CD4-positive, alpha-beta T cell treated with Interleukin-15 for 1 hour (primary cell): ENCODE measurements at regions not wholly inside any gene's neighbourhood (a gene's known extent, or its start where the extent isn't known, plus 50 kb on each side); places are given as distances from the start of the nearest gene placed in this dataset.
"Not testable (repeated sequence)": the region's sequence is repeated elsewhere in the genome, so short reads cannot be mapped to it uniquely, and the experiment has no call there.

Source experiments
- DNase-seq: peaks from one replicate; pipeline ENCODE4 v3.0.0-alpha.2; 2020

GRCh38 chr1:234855851-234856250, 245.9 kb upstream of the IRF2BP2 start:
- DNase-seq = no peak

- peak; percentile 34 for DNase-seq
Measured at GRCh38 chr1:234854645-234855039, 244.7 kb upstream of the IRF2BP2 start.

GRCh38 chr1:234853906-234854644, 244.1 kb upstream of the IRF2BP2 start:
- peak; percentile 36 for DNase-seq

GRCh38 chr1:234852659-234853058, 242.7 kb upstream of the IRF2BP2 start:
- no peak for DNase-seq

DNA sequence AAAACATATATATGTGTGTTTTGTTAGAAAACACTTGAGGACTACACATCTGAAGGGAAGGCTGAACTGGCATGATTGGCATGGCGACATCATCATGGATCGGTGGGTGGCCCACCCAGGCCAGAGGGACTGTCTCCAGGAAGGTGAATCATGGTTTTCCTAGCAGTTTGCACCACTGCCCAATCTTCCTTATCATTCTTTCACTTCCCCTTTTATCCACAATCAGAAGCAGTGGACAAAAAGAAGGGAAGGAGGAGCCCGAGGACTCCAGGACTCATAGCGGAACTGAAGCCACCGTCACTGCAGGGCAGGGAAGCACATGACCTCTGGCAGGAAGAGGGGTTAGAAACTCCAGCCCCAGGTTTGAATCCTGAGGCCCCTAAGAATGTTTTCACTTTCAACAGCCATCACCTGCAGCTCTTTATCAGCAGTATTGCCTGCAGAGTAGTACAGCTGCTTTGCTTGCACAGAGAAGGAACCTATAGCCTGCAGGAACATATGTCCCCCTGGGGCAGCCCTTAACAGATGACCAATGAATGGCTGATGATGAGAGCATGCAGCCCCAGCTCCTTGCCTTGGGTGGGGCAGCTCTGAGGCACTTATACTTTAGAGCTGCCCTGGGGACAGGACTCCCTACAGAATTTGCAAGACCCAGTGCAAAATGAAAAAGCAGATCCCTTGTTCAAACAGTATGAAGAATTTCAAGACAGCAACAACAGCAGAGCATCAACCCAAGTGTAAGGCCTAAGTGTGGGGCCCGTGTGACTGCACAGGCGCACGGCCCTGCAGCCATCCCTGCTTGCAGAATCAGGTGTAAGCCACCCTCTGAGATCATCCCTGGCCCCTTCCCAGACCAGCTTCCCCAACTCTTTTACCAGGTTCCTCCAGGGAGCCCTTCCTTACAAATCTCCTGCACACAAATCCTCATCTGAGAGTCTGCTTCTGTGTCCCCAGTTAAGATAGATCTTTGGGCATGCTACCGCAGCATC, 241.8 kb upstream of the IRF2BP2 start:
- peak; percentile 62 for DNase-seq

- peak; percentile 34 for DNase-seq
Measured at GRCh38 chr1:234849832-234850231, 239.9 kb upstream of the IRF2BP2 start.

DNA sequence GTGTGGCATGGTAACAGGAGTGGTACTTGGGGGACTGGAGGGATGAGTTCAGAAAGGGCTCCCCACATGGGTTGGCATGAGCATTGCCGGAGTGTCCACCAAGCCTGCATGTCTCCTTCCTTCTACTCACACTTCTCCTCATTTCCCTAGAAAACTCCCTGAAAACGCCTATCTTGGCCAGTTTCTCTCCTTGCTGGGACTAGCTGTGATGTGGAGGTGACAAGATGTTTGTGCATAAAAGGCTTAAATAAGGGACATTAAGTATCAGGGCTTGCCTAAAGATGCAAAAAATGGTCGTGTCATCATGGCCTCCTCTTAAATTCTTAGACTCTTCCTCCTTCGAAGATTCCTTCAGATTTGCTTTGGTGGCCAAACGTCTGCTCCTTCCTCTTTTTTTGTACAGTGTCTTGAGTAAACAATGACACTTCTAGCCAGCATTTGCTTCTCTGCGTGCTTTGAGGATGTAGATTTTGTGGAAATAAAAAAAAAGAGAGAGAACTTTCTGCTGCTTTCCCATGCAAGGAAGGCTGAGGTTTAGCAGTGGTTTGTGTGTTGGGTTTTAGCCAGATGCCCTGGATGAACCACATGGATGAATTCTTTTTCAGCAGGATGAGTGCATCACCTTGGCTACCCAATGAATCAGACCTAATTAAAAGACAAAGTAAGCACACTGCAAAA, 239.1 kb upstream of the IRF2BP2 start:
- peak; percentile 33 for DNase-seq

DNA sequence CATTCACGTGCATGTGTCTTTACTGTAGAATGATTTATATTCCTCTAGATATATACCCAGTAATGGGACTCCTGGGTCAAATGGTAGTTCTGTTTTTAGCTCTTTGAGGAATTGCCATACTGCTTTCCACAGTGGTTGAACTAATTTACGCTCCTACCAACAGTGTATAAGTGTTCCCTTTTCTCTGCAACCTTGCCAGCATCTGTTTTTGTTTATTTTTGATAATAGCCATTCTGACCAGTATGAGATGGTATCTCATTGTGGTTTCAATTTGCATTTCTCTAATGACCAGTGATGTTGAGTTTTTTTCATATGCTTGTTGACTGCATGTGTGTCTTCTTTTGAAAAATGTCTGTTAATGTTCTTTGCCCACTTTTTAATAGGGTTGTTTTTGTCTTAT, 236.8 kb upstream of the IRF2BP2 start:
- not testable (repeated sequence) for DNase-seq

- no peak for DNase-seq
Measured at GRCh38 chr1:234845836-234846235, 235.9 kb upstream of the IRF2BP2 start.

- peak; percentile 63 for DNase-seq
Measured at GRCh38 chr1:234845097-234845660, 235.2 kb upstream of the IRF2BP2 start.

- DNase-seq = no peak
Measured at GRCh38 chr1:234844479-234845031, 234.6 kb upstream of the IRF2BP2 start.

- DNase-seq = no peak
Measured at GRCh38 chr1:234843946-234844345, 234.0 kb upstream of the IRF2BP2 start.

DNA sequence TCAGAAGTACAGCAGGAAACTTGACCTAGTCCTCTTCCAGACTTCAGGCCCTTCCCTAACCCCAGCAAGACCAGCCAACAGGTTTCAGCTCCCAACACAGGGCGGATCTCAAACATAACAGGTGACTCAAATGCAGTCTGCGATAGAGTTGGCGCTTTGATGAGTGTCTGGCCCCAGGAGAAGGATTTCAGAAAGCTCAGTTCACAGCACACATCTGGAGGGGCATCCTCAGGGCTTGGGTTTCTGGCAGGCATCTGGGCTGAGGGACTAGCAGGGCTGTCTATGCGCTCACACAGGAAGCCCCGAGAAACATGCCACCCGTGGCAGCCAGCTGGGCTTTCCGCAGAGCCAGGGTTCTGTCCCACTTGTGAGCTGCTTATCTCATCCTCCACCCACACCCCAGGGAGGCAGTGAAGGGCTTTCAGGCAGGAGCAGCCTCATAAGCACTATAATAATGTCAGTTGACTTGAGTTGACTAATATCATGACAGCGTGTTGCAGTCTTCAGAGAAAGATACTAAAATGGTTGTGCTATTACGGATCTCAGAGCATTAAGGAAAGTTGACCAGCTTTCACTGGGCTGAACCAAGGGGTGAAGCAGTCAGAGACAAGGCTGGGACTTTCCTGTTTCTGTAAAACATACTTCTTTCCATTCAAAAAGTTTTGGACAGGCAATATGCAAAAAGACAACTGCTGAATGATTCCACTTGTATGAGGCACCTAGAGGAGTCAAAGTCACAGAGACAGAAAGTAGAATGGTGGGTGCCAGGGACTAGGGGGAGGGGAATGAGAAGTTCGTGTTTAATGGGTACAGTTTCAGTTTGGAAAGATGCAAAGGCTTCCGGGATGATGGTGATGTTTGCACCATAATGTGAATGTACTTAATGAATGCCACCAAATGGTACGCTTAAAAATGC, 233.0 kb upstream of the IRF2BP2 start:
- DNase-seq = peak; percentile 55

DNA sequence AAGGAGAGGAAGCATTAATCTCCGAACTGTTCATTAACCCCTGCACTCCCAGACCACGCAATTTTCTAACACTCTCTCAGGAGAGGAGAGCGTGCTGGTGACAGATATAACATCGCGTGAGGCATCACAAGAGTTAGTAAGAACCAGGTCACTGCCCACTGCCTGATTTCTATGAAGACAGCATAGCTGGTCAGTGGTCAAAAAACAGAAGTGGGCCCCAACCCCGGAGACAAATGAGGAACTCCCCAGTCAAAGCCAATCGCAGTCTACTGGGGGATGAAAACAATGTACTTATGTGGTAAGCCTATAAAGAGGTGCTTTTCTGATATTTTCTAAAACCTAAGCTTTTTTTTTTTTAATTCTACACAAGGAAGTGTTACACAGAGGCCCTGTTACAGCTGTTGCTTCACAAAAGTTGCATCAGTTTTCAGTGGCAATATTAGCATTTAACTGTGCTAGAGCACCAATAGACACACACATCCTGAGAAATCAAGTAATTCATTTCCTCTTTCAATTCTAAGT, 231.8 kb upstream of the IRF2BP2 start:
- DNase-seq = peak; percentile 84

DNA sequence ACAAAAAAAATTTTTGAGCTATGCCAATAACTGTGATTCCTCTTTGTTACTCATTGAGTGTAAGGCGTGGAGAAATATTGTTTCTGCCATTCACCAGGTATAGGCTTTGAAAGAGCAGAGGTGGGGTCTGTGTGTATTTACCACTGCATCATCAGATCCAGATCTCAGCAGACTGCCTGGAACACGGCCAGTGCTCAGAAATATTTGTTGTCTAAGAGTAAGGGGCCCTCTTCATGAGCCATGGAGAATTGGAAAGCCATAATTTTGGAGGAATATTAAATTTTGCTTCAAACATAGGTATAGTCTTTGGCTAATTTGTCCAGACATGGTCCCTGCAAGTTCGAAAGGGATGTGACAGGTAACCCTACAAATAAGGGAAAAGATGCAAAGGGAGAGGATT, 231.3 kb upstream of the IRF2BP2 start:
- DNase-seq = no peak

DNA sequence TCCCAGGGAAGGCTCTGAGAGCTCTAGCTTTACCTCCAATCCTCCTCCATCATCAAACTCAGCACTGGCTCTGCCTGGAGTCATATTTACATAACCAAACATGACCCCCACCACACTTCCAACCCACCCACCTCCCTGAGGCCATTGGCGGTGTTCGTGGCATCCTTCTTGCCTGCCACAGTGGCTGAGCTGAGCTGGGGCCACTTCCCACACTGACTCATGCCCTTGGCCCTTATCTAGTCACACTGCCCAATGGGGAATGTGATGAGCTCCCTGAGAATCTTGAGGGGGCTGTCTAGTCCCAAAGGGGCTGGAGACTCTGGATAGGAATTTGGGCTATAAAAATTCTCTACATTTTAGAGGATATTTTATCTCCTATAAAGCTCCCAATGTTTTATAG, 230.9 kb upstream of the IRF2BP2 start:
- DNase-seq = no peak

- DNase-seq = no peak
Measured at GRCh38 chr1:234840253-234840652, 230.3 kb upstream of the IRF2BP2 start.

DNA sequence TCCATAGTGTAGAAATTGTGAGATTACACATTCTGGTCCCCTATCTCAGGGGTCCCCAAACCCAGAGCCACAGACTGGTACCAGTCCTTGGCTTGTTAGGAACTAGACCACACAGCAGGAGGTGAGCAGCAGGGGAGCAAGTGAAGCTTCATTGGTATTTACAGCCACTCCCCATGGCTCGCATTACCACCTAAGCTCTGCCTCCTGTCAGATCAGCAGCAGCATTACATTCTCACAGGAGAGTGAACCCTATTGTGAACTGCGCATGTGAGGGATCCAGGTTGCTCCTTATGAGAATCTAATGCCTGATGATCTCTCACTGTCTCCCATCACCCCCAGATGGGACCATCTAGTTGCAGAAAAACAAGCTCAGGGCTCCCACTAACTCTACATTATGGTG, 229.7 kb upstream of the IRF2BP2 start:
- DNase-seq = no peak

DNA sequence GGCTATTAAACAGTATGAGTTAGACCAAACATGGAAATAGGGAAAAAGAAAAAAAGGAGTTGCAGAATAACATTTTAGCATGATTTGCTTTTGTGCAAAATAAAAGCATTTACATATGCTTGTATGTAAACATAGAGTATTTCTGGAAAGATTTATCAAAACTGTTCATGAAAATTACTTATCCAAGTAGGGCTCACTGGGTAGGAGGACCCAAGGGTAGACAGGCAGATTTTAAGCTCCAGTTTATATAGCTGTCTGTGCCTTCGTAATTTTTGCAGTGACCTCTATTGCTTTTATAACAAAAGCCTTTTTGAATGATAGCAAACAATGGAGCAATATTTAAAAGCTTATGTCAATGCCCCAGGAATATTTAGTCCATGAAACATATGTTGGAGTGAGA, 228.8 kb upstream of the IRF2BP2 start:
- DNase-seq = no peak

DNA sequence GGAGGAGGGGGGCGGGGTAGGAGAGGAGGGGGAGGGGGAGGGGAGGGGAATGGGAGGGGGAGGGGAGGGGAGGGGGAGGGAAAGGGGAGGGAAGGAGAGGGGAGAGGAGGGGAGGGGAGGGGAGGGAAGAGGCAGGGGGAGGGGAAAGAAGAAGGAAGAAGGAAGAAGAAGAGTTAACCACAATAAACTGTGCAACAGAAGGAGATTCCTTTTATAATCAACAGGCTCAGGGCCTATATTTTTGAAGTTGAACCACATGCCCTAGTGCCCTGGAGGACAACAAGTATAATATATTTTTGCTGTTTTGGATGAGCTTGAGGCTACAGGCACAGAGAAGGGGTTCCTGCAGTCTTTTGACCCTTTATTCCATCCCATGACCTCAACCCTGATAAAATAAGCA, 228.2 kb upstream of the IRF2BP2 start:
- no peak for DNase-seq

DNA sequence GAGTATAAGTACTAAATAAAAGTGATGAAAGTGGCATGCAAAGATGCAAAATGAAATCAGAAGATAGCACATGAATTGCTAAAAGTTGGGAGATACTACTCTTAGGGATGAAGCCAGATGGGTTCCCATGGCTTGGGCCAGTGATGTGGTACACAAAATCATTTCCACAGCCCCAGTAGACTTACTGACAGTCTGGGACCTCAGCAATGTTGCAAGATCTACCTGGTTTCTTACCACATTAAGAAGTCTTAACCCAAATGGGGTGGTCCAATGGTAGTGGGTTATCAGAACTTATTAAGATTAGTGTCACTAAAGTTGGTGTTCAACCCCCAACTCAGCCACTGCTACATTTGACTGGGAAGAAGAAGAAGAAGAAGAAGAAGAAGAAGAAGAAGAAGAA, 227.7 kb upstream of the IRF2BP2 start:
- DNase-seq = no peak
